ENCODE measurements at regions not wholly inside any gene's neighbourhood (a gene's known extent, or its start where the extent isn't known, plus 50 kb on each side); places are given as distances from the start of the nearest gene placed in this dataset.

DNA sequence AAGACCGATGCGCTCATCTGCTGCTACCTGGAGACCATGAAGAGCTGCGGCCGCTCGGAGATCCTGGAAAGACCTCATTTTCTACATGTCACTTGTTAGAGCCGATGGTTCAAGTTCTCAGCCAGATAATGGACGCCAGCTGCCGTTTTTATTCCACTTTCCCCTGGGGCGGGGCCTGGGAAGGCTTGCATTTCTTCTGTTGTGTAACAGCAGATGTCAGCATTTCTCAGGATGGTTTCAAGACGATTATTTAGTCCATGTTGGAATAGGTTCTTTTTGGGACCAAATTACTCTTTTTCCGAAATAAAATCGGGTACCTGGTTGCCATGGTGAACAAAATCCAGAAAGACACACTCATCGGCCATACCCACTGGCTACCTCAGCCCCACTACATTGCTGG is 1418.3 kb downstream of the CDH11 start:
- TF ChIP-seq, protein P1, sequence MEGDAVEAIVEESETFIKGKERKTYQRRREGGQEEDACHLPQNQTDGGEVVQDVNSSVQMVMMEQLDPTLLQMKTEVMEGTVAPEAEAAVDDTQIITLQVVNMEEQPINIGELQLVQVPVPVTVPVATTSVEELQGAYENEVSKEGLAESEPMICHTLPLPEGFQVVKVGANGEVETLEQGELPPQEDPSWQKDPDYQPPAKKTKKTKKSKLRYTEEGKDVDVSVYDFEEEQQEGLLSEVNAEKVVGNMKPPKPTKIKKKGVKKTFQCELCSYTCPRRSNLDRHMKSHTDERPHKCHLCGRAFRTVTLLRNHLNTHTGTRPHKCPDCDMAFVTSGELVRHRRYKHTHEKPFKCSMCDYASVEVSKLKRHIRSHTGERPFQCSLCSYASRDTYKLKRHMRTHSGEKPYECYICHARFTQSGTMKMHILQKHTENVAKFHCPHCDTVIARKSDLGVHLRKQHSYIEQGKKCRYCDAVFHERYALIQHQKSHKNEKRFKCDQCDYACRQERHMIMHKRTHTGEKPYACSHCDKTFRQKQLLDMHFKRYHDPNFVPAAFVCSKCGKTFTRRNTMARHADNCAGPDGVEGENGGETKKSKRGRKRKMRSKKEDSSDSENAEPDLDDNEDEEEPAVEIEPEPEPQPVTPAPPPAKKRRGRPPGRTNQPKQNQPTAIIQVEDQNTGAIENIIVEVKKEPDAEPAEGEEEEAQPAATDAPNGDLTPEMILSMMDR (IDR thresholded peaks at IDR 0.05) = no peak
- ATAC-seq (ENCODE audit: low FRiP score) (no peak), DNase-seq (ENCODE audit: low spot score) (no peak)

DNA sequence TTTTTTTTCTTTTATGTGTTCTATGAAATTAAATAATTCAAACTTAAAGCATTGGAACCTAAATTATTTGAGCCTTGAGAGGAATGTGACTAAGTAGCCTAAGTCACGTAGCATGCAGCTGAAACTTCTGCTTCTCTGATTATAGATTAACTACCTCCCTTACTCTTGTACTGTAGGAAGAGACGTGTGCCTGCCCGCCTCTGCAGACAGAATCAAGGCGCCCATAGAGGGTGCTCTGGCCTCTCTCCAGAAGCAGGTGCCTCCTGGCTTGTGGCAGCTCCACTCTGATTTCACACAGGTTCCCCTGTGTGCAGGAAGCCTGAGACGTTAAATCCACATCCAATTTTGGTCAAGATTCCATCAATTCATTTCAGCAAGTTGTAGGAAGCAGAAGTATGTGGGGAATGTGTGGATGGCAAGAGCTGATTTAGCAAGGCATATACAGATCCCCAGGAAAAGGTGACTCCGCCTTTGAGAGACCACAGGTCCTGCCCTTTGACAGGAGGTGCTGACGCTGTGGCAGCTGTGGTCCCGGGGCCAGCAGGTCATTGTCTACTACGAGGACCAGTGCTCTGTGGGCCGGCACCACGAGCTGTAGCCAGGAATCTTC is 1418.8 kb downstream of the CDH11 start:
- TF ChIP-seq, protein P1 (IDR thresholded peaks at IDR 0.05) = no peak
- ATAC-seq (ENCODE audit: low FRiP score) (no peak), DNase-seq (ENCODE audit: low spot score) (no peak)

DNA sequence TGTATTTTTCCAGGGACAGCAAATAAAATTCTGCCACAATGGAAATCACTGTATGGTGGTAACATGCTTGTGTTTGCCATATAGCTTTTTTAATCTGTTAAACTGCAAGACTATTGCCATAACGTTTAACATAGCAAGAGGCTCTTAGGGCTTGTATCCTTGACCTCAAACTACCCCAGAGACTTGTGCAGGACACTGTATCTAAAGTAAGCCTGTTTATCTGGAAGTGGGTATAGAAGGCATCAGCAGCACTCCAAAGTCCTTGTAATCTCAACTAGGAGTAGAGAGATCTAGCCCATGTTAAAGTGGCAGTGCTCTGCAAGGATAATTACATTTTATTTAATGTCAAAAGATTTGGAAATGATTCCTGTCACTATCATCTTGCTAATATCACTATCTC is 1424.1 kb downstream of the CDH11 start:
- no peak for DNase-seq (ENCODE audit: low spot score)
- ATAC-seq (ENCODE audit: low FRiP score) = no peak
- TF ChIP-seq, protein P1 (IDR thresholded peaks at IDR 0.05) = no peak

DNA sequence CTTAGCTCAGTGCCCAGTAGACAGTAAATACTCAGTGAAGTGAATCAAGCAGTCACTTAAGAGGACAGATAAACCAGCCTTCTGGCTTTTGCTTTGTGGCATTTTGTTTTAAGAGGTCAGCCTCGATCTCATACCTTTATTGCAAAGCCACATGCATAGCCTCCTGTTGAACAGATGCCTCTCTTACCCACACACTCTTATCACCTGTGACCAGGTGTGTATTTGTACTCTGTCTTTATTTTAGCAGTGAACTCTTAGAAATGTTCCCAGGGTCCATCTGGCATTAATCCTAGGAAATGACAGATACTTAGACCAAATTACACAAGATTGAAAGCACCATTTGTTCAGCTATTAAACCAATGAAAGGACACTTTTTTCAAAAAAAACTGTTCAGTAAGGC is 1426.5 kb downstream of the CDH11 start:
- ATAC-seq (ENCODE audit: low FRiP score) (no peak), DNase-seq (ENCODE audit: low spot score) (no peak)
- TF ChIP-seq, protein P1 (IDR thresholded peaks at IDR 0.05) = no peak

DNA sequence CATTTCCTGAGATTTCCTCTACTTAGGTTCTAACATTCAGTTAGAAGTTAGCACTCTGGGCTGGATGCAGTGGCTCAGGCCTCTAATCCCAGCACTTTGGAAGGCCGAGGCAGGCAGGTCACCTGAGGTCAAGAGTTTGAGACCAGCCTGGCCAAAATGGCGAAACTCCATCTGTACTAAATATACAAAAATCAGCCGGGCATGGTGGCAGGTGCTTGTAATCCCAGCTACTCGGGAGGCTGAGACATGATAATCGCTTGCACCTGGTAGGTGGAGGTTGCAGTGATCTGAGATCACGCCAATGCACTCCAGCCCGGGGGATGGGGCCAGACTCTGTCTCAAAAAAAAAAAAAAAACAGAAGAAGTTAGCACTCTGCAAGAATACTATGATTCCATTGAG is 1430.9 kb downstream of the CDH11 start:
- TF ChIP-seq, protein P1 (IDR thresholded peaks at IDR 0.05) = no peak
- ATAC-seq (ENCODE audit: low FRiP score) = no peak
- DNase-seq (ENCODE audit: low spot score) = no peak

DNA sequence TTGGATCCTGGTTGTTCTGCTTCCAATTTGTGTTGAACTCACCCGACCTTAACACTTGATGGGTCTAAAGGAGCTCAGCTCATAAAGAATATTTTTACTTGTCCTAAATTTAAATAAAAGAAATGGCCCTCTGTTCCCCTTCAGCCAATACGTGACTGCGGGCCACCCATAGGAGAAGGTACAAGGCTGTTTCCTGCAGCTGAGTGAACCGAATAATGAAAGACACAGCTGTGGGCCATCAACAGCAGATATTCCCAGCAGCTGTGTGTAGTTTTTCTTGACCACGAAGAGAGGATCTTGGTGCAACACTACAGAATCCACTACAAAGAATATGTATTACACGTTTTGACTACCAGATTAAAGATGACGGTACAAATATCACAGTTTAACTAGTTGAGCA is 1431.6 kb downstream of the CDH11 start:
- DNase-seq (ENCODE audit: low spot score) (no peak), ATAC-seq (ENCODE audit: low FRiP score) (no peak)
- TF ChIP-seq, protein P1 (IDR thresholded peaks at IDR 0.05) = no peak

DNA sequence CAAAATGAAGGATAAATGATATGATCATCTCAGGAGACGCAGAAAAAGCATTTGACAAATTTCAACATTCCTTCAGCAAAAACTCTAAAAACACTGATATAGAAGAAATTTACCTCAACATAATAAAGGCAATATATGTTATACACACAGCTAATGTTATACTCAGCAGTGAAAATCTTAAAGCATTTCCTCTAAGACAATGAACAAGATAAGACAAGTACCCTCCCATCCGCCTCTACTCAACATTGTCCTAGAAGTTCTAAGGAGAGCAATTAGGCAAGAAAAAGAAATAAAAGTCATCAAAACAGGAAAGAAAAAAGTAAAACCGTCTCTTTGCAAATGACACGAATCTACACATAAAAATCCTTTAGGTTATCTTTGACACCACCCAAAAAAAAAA is 1432.8 kb downstream of the CDH11 start:
- DNase-seq (ENCODE audit: low spot score) (no peak), ATAC-seq (ENCODE audit: low FRiP score) (no peak)
- TF ChIP-seq, protein P1 (IDR thresholded peaks at IDR 0.05) = no peak

Data from omental fat pad (tissue), 3 donors.